ENCODE measurements at regions not wholly inside any gene's neighbourhood (a gene's known extent, or its start where the extent isn't known, plus 50 kb on each side); places are given as distances from the start of the nearest gene placed in this dataset.

DNA sequence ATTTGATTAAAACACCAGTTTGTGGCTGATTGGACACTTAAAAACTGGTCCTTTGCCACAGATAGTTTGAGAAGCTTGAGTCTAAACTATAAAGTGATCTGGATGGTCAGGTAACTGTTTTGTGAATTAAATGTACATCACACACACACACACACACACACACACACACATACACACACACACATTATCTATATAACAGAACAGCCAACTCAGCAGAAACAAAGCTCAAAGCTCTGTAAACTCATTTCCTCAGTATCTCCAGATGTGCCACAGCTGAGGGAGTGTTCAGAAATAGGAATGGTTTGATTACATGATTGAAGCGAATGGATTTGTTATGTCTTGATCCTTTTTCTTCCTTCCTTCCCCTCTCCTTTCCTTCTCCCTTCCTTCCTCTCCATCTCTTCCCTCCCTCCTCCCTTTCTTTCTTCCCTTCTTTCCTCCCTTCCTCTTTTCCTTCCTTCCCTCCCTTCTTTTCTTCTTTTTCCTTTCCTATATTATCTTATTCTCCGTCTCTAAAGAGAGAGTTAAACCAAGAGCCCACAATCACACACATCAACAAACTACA, 100.3 kb downstream of the LLPH start:
- Mint-ChIP-seq H3K4me1 (ENCODE audit: low read depth) (no peaks in the 10 kb centered on the region), H3K4me3 (no peak overlapping the region), H3K27me3 (ENCODE audit: low read depth) (peaks cover 12% of the 10 kb centered on the region), H3K36me3 (ENCODE audit: insufficient read depth) (no peaks in the 10 kb centered on the region), H3K9me3 (no peaks in the 10 kb centered on the region)
- DNase-seq (no peak), ATAC-seq (no peak)

DNA sequence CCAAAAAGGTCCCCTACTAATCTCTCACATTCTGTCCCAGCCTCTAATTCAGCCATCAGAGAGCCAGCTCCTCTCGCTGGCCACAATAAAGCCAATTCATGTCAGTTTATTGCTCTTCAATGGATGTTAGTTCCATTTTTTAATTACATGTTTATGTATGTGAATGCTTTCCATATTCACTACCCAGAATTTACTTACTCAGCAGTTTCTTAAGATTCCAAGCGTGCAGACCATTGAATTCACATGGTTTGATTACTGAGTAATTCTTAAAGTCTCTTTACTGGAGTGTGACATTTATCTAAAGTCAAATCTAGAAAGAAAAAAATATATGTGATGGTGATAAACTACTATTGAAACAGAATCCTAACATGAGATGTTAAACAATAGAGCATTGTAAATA, 102.2 kb downstream of the LLPH start:
- ATAC-seq (no peak), DNase-seq (no peak)
- H3K36me3 Mint-ChIP-seq (ENCODE audit: insufficient read depth), result no peaks in the 10 kb centered on the region
- H3K27me3 Mint-ChIP-seq (ENCODE audit: low read depth), result peaks cover 15% of the 10 kb centered on the region
- H3K9me3 Mint-ChIP-seq, result no peaks in the 10 kb centered on the region
- no peaks in the 10 kb centered on the region for H3K4me1 Mint-ChIP-seq (ENCODE audit: low read depth)
- H3K4me3 Mint-ChIP-seq, result no peak overlapping the region

DNA sequence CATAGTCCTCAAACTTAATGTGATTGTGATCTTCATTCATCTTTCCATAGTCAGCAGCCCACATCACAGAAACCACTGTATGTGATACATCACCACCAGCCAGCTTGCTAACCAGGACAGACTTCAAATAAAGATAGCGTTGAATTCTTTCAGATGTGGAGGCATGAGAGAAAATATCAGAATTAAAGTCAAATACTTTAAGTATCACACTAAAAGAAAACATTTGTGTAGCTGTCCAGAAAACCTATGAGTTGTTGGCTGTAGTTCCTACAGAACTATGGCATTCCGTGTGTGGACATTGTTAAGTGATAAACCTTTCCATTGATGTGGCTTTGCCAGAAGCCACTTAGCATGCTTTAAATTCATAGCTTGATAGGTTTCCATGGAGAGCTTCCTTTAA, 105.1 kb downstream of the LLPH start:
- peaks cover 16% of the 10 kb centered on the region for H3K27me3 Mint-ChIP-seq (ENCODE audit: low read depth)

DNA sequence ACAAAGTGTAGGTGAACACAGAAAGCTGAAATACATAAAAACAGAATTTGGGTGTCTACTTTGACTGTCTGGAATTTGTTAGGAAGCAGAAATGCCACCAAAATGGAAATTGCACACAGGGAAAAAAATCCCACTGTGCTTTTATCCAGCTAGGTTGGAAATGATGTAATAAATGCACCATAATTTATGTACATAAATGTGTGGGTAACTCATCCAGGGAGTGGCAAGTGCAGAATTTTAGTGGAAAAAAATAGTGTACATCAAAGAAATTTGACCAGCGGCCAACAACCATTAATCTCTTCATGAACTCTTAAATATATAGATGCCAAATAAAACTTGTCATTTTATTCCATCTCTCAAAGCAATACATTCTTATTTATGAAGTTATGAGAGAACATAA, 105.6 kb downstream of the LLPH start:
- Mint-ChIP-seq H3K4me3 (no peak overlapping the region), H3K27me3 (ENCODE audit: low read depth) (peaks cover 16% of the 10 kb centered on the region), H3K9me3 (no peaks in the 10 kb centered on the region), H3K4me1 (ENCODE audit: low read depth) (no peaks in the 10 kb centered on the region), H3K36me3 (ENCODE audit: insufficient read depth) (no peaks in the 10 kb centered on the region)
- DNase-seq, result no peak
- no peak for ATAC-seq

More for the DNA sequence above, 105.1 kb downstream of the LLPH start:
- no peaks in the 10 kb centered on the region for H3K4me1 Mint-ChIP-seq (ENCODE audit: low read depth)
- no peak overlapping the region for H3K4me3 Mint-ChIP-seq
- no peaks in the 10 kb centered on the region for H3K9me3 Mint-ChIP-seq
- DNase-seq (no peak), ATAC-seq (no peak)
- no peaks in the 10 kb centered on the region for H3K36me3 Mint-ChIP-seq (ENCODE audit: insufficient read depth)

DNA sequence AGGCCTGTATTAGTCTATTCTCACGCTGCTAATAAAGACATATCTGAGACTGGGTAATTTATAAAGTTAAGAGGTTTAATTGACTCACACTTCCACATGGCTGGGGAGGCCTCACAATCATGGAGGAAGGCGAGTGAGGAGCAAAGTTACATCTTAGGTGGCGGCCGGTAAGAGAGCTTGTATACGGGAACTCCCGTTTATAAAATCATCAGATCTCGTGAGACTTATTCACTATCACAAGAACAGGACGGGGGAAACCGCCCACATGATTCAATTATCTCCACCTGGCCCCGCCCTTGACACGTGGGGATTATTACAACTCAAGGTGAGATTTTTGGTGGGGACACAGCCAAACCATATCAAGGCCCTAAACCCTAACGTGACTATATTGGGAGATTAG, 110.1 kb downstream of the LLPH start:
- H3K4me1 Mint-ChIP-seq (ENCODE audit: low read depth), result no peaks in the 10 kb centered on the region
- no peak for ATAC-seq
- no peak for DNase-seq
- H3K4me3 Mint-ChIP-seq, result no peak overlapping the region
- no peaks in the 10 kb centered on the region for H3K36me3 Mint-ChIP-seq (ENCODE audit: insufficient read depth)
- peaks cover 20% of the 10 kb centered on the region for H3K27me3 Mint-ChIP-seq (ENCODE audit: low read depth)
- no peaks in the 10 kb centered on the region for H3K9me3 Mint-ChIP-seq

DNA sequence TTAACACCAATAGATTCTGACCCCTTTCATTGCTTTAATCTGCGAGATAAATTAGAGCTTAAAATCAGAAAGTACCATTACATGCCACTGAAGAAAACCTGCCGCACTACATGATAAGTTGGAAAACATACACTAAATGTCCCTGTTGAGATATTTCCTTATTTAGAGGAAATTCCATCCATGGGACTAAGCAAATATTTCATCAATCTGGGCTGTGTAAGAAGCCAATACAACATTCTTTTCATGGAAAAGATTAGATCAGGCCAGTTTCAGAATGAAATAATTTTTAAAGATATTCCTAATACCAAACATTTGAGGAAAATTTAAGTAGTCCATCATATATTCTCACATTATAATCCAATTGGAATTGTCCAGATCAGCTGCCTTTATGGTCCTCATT, 112.8 kb downstream of the LLPH start:
- H3K36me3 Mint-ChIP-seq (ENCODE audit: insufficient read depth), result no peaks in the 10 kb centered on the region
- no peak for ATAC-seq

More for the DNA sequence above, 112.8 kb downstream of the LLPH start:
- DNase-seq, result no peak
- H3K9me3 Mint-ChIP-seq, result no peaks in the 10 kb centered on the region
- no peaks in the 10 kb centered on the region for H3K4me1 Mint-ChIP-seq (ENCODE audit: low read depth)
- H3K4me3 Mint-ChIP-seq, result no peak overlapping the region
- H3K27me3 Mint-ChIP-seq (ENCODE audit: low read depth), result peaks cover 13% of the 10 kb centered on the region
